Left ventricle myocardium superior (tissue), 1 donor: ENCODE measurements at regions not wholly inside any gene's neighbourhood (a gene's known extent, or its start where the extent isn't known, plus 50 kb on each side); places are given as distances from the start of the nearest gene placed in this dataset.
"Not testable (repeated sequence)": the region's sequence is repeated elsewhere in the genome, so short reads cannot be mapped to it uniquely, and the experiment has no call there.

Source experiments
- ATAC-seq: fragments of 200-7000 bp; cut with Tn5 transposase; one replicate; pipeline ENCODE4 v1.9.1; 2020; ENCODE audit warnings: mild to moderate bottlenecking, moderate library complexity
- DNase-seq: peaks from one replicate; pipeline ENCODE4 v3.0.0-alpha.2; 2020
- intact Hi-C: fragments of 100-400 bp; cut with micrococcal nuclease; formaldehyde crosslinking; loops from one replicate; pipeline ENCODE4 v1.11.0; 2022
- donor health status: DM: no; HTN: yes; CAD: no; lungs with severe emphysema.

GRCh38 chr20:53826597-53827291 lies 233.1 kb upstream of the ZNF217 start:
- intact Hi-C loops: no loop called here
- ATAC-seq (no peak), DNase-seq (peak; percentile 33)

GRCh38 chr20:53826090-53826489 lies 232.5 kb upstream of the ZNF217 start:
- ATAC-seq (no peak), DNase-seq (no peak)
- intact Hi-C loops: no loop called here

- ATAC-seq: no peak
- DNase-seq: no peak
- intact Hi-C loops: no loop called here
Observed at GRCh38 chr20:53825282-53825681, 231.6 kb upstream of the ZNF217 start.

DNA sequence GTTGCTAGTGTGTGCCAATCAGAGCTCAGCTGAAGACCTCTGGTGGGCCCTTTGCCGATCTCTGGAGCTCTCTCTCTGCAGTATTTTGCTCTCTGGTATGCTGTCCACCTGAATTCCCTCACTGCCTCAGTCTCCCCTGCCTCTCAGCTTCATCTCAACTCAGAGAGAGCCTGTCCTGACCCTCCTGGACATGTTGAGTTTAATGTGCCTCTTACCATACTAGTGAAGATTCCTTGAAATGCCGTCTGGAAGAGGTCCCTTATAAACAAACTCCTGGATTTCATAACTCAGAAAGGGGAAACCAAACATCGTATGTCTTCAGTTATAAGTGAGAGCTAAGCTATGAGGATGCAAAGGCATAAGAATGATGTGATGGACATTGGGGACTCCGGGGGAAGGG lies 231.1 kb upstream of the ZNF217 start:
- intact Hi-C loops: no loop called here
- ATAC-seq (no peak), DNase-seq (no peak)

DNA sequence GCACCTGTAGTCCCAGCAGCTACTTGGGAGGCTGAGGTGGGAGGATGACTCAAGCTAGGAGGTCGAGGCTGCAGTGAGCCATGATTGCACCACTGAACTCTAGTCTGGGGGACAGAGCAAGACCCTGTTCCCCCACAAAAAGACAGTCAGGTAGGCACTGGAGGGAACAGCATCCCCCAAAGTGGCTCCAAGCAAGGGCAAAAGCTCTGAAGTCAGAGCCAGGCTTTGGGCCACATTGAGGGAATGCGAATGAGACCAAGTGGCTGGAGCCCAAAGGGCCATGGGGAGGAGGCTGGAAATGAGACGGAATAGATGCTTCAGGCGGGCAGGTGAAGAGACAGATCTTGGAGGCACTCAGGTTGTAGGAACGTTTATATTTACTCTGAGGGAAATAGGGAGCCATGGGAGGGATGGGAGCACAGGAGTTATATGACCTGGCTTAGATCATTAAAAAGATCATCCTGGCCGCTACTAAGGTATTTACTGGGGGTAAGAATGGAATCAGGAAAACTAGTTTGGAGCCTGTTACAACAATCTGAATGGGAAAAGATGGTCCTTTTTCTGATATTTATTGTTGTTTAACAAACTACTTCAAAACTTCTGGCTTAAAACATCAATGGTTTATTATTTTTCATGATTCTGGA lies 229.6 kb upstream of the ZNF217 start:
- no peak for ATAC-seq
- no peak for DNase-seq
- intact Hi-C loops: no loop called here

GRCh38 chr20:53822534-53822933 lies 228.9 kb upstream of the ZNF217 start:
- DNase-seq (no peak), ATAC-seq (no peak)
- intact Hi-C loops: no loop called here

DNA sequence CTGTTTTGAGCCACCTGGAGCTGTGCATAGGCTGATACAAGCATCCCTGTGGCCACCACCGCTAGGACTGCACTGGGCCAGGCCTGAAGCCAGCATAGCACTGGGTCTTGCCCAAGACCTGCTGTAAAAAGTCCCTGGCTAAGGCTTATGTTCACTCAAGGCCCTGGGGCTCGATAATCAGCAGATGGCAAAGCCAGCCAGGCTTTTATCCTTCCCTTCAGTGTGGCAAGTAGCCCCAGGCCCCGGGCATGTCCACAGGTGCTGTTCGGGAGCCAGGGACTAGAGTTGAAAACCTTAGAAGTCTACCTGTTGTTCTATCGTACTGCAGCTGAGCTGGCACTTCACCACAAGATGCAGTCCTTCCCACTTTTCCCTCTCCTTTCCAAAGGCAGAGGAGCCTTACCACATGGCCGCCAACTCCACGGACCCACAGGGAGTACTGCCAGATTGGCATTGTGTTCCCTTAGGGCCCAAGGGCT lies 226.4 kb upstream of the ZNF217 start:
- intact Hi-C loops: no loop called here
- ATAC-seq (no peak), DNase-seq (no peak)

GRCh38 chr20:53818457-53819177 lies 225.0 kb upstream of the ZNF217 start:
- intact Hi-C loops: no loop called here
- ATAC-seq: no peak
- no peak for DNase-seq

GRCh38 chr20:53817513-53817912 lies 223.9 kb upstream of the ZNF217 start:
- ATAC-seq, intact Hi-C loops, DNase-seq: not testable (repeated sequence)

DNA sequence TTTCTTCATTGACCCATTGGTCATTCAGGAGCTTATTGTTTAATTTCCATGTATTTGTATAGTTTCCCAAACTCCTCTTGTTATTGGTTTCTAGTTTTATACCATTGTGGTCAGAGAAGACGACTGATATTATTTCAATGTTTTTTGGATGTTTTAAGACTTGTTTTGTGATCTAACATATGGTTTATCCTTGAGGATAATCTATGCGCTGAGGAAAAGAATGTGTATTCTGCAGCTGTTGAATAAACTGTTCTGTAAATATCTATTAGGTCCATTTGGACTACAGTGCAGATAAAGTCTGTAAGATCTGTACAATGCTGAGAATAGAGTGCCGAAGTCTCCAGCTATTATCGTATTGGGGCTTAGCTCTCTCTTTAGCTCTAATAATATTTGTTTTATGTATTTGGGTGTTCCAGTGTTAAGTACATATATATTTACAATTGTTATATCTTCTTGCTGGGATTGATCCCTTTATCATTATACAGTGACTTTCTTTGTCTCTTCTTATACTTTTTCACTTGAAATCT lies 223.3 kb upstream of the ZNF217 start:
- no peak for DNase-seq
- no peak for ATAC-seq
- intact Hi-C loops: no loop called here

DNA sequence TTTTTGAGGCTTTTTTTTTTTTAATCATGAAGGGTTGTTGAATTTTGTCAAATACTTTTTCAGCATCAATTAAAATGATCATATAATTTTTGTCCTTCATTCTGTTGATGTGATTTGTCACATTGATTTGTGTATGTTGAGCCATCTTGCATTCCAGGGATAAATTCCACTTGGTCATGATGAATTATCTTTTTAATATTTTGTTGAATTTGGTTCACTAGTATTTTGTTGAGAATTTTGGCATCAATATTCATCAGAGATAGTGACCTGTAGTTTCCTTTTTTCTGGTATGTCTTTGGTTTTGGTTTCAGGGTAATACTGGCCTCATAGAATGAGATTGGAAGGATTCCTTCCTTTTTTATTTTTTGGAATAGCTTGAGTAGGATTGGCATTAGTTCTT lies 221.9 kb upstream of the ZNF217 start:
- intact Hi-C loops: no loop called here
- no peak for ATAC-seq
- no peak for DNase-seq

GRCh38 chr20:53814060-53814459 lies 220.4 kb upstream of the ZNF217 start:
- ATAC-seq (no peak), DNase-seq (no peak)
- intact Hi-C loops: no loop called here

DNA sequence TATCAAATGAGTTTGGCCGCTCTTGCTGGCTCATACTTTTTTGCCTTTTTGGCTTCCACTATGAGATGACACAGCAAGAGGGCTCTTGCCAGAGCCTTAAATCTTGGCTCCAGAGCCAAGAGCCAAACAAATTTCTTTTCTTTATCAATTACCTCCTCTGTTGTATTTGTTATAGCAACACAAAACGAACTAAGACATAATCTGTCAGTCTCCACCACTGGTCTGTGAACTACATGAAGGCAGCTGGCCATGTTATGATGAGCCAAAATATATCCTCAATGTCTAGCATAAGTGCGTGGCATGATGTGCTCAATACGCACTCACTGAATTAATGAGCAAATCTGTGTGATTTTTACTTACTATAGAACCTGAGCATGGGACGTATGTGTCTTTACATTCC lies 220.0 kb upstream of the ZNF217 start:
- intact Hi-C loops: no loop called here

DNA sequence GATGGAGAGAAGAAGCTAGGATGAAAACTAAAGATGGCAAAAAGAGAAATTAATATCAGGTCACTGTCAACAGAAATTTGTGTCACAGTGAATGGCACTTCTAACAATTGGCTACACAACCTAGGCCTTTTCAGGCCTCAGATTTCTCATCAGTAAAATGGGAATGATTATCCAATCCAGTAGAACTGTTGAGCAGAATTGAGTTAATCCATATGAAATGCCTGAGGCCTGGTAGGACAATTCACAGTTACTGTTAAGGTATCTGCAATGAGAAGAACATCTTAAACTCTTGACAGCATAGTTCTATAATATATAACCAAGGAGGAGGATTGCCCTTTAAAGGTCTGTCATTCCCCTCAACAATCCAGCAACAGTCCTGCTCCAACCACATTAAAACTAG lies 217.9 kb upstream of the ZNF217 start:
- ATAC-seq: no peak
- intact Hi-C loops: no loop called here
- DNase-seq: no peak

More for the DNA sequence above, 220.0 kb upstream of the ZNF217 start:
- no peak for ATAC-seq
- no peak for DNase-seq

GRCh38 chr20:53810661-53811355 lies 217.2 kb upstream of the ZNF217 start:
- ATAC-seq (no peak), DNase-seq (no peak)
- intact Hi-C loops: no loop called here

DNA sequence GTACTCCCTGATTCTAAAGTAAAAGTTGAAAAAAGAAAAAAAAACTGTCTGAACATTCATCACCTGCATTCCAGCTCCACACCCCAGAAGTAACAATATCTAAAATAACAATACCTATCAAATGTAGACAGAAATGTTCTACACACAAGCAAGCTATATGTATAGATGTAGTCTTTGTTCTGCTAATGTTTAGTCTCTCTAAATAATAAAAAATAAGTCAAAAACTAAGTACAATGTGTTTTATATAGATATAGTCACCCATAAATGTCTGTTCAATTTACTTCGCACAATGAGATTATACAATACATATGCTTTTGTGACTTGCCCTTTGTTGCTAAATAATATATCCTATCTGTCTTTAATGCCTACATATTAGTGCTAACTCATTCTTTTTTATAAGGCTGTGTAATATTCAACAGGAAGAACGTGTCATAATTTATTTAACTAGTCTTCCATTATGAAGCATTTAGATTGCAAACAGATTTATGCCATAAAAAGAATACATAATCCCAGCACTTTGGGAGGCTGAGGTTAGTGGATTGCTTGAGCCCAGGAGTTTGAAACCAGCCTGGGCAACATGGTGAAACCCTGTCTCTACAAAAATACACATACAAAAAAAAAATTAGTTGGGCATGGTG lies 216.2 kb upstream of the ZNF217 start:
- intact Hi-C loops: no loop called here
- DNase-seq: no peak
- no peak for ATAC-seq

DNA sequence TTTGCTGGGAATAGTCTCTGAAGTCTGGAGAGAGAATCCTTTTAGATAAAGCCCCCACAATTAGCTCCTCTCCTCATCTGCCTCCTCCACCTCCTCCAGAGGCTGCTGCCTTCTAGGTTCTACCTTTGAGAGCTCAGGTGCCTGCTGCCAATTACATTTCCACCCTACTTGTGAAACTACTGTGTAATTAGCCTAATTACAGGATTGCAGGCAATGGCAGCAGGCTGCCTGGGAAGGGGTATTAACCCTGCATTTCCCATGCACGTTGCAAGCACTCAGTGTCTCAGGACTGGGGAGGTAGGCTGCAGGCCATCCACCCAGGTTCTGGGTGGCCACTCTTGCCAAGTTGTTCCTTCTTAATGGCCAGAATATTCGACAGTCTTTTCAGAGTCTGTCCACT lies 215.6 kb upstream of the ZNF217 start:
- ATAC-seq: no peak
- no peak for DNase-seq
- intact Hi-C loops: no loop called here

DNA sequence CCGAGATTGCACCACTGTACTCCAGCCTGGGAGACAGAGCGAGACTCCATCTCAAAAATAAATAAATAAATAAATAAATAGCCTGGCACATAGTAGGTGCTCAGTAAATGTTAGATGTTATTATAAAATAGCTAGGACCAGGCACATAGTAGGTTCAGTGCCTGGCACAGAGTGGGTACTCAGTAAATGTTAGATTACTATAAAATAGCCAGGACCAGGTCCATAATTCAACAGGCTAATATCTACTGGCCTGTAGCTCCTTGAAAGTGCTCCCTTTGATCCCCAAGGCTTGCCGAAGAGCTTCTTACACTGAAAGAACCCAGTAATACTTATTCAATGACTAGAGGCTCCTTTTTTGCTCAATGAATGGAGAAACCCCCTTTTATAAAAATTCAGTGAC lies 215.1 kb upstream of the ZNF217 start:
- ATAC-seq (no peak), DNase-seq (no peak)
- intact Hi-C loops: no loop called here

DNA sequence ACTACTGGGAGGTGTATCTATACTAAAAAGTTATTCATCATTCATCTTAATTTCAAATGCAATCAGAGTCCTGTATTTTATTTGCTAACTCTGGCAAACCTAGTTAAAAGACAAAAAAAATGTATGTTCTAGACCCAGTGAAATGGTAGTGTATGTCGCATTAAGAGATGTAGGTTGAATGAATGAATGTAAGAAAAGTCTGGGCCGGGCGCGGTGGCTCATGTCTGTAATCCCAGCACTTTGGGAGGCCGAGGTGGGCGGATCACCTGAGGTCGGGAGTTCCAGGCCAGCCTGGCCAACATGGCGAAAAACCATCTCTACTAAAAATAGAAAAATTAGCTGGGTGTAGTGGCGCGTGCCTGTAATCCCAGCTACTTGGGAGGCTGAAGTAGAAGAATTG lies 214.7 kb upstream of the ZNF217 start:
- intact Hi-C loops, ATAC-seq, DNase-seq: not testable (repeated sequence)
